GM12865 (cell line): ENCODE measurements at regions not wholly inside any gene's neighbourhood (a gene's known extent, or its start where the extent isn't known, plus 50 kb on each side); places are given as distances from the start of the nearest gene placed in this dataset.
"Not testable (repeated sequence)": the region's sequence is repeated elsewhere in the genome, so short reads cannot be mapped to it uniquely, and the experiment has no call there.

Source experiments
- DNase-seq: peaks from one replicate; pipeline ENCODE4 v3.0.0; 2010; ENCODE audit warnings: low read depth
- H3K4me3 ChIP-seq: 2 replicates; pipeline ENCODE4 v1.5.1; 2011; ENCODE audit warnings: mild to moderate bottlenecking, low read depth, low read length, control low read depth
- TF ChIP-seq, protein P1 (sequence below): IDR thresholded peaks from 2 replicates; pipeline ENCODE4 v1.5.1; 2011; ENCODE audit warnings: low read length, control low read depth, low read depth, inconsistent platforms; ENCODE audit not compliant: insufficient read depth; ENCODE audit errors: missing control alignments

GRCh38 chr3:163196245-163196644 is 1699.6 kb downstream of the OTOL1 start:
- TF ChIP-seq, protein P1, sequence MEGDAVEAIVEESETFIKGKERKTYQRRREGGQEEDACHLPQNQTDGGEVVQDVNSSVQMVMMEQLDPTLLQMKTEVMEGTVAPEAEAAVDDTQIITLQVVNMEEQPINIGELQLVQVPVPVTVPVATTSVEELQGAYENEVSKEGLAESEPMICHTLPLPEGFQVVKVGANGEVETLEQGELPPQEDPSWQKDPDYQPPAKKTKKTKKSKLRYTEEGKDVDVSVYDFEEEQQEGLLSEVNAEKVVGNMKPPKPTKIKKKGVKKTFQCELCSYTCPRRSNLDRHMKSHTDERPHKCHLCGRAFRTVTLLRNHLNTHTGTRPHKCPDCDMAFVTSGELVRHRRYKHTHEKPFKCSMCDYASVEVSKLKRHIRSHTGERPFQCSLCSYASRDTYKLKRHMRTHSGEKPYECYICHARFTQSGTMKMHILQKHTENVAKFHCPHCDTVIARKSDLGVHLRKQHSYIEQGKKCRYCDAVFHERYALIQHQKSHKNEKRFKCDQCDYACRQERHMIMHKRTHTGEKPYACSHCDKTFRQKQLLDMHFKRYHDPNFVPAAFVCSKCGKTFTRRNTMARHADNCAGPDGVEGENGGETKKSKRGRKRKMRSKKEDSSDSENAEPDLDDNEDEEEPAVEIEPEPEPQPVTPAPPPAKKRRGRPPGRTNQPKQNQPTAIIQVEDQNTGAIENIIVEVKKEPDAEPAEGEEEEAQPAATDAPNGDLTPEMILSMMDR, result no peak
- H3K4me3 ChIP-seq, result no peak overlapping the region
- no peak for DNase-seq

GRCh38 chr3:163185721-163186350 is 1689.2 kb downstream of the OTOL1 start:
- TF ChIP-seq, protein P1, result no peak
- DNase-seq, result no peak
- no peak overlapping the region for H3K4me3 ChIP-seq

GRCh38 chr3:163175970-163176369 is 1679.4 kb downstream of the OTOL1 start:
- no peak for DNase-seq
- TF ChIP-seq, protein P1, result no peak
- no peak overlapping the region for H3K4me3 ChIP-seq

GRCh38 chr3:163172513-163172912 is 1675.9 kb downstream of the OTOL1 start:
- DNase-seq, result not testable (repeated sequence)

GRCh38 chr3:163166197-163166596 is 1669.6 kb downstream of the OTOL1 start:
- TF ChIP-seq, protein P1, result no peak

More at GRCh38 chr3:163172513-163172912, 1675.9 kb downstream of the OTOL1 start:
- H3K4me3 ChIP-seq, result not testable (repeated sequence)

GRCh38 chr3:163159306-163159705 is 1662.7 kb downstream of the OTOL1 start:
- H3K4me3 ChIP-seq, result no peak overlapping the region
- DNase-seq, result no peak
- TF ChIP-seq, protein P1, result no peak

More at GRCh38 chr3:163166197-163166596, 1669.6 kb downstream of the OTOL1 start:
- no peak for DNase-seq
- H3K4me3 ChIP-seq, result no peak overlapping the region

DNA sequence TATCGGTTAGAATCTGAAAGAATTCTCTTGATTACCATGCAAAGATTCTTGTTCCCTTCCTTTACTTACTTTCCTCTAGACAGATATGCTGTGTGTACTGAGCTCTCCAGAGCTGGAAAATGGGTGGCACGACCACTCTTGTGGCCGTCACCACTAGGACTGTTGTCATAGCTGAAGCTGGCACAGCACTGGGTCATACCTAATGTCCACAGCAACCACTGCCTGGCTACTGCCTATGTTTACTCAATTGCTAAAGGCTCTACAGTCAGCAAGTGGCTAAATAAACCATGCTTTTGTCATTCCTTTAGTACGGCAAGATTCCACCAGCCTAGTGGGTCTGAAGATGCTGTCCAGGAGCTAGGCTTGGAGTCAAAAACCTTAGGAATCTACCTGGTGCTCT is 1643.0 kb downstream of the OTOL1 start:
- TF ChIP-seq, protein P1, result no peak
- DNase-seq, result no peak
- no peak overlapping the region for H3K4me3 ChIP-seq
